Activated naive CD4-positive, alpha-beta T cell treated with anti-CD3 and anti-CD28 coated beads, Interleukin-2, amount 50 U/mL, for 72 hours (primary cell): ENCODE measurements at regions not wholly inside any gene's neighbourhood (a gene's known extent, or its start where the extent isn't known, plus 50 kb on each side); places are given as distances from the start of the nearest gene placed in this dataset.
A peak's percentile ranks its signal among the peaks of the same experiment; 100 is the strongest.

ENCODE experiments used
- ATAC-seq, 2 donors: fragments of 150-1000 bp; cut with Tn5 transposase; 2 replicates each; pipeline ENCODE4 v1.10.0; 2021; ENCODE audit warnings: mild to moderate bottlenecking in 2 of 2, moderate library complexity in 2 of 2
- DNase-seq, 2 donors: peaks; one replicate each; pipeline ENCODE4 v3.0.0; 2021 to 2022; ENCODE audit warnings: low spot score in 2 of 2
- H3K27ac Mint-ChIP-seq, 2 donors: one replicate each; pipeline ENCODE4 v1.8.0; 2022; ENCODE audit warnings: mild to moderate bottlenecking in 2 of 2, mixed read lengths in 2 of 2
- H3K36me3 Mint-ChIP-seq, 2 donors: one replicate each; pipeline ENCODE4 v1.8.0; 2022; ENCODE audit warnings: mixed read lengths in 2 of 2
- H3K9me3 Mint-ChIP-seq, 2 donors: one replicate each; pipeline ENCODE4 v1.8.0; 2022; ENCODE audit warnings: mixed read lengths in 2 of 2

DNA sequence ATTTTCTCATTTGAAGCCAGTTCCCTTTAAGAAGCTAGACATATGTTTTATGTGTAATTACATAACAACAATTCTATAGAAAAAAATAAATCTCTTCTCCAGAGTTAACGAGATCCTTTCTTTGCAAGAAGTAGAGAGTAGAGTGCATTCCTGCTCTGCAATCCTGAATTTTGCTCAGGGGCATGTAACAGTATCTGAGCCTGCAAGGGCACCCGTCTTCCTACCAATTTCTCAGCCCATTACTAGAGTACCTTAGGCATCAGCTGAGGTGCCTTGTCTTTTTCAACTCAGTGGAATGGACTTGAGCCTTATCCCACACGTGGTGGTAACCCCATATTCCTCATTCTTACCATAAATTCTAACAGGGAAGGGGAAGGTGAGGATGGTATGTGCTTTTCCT is 205.9 kb downstream of the IKZF2 start:
- Mint-ChIP-seq H3K36me3 (no peaks in the 10 kb centered on the region), H3K9me3 (peaks cover 0 to 8% of the 10 kb centered on the region in 2 donors)
- DNase-seq: no peak

GRCh38 chr2:212943351-212943750 is 208.1 kb downstream of the IKZF2 start:
- Mint-ChIP-seq H3K36me3 (peaks cover 0 to under 1% of the 10 kb centered on the region in 2 donors), H3K27ac (no peak overlapping the region), H3K9me3 (peaks cover under 1 to 1% of the 10 kb centered on the region in 2 donors)
- ATAC-seq: no peak
- no peak for DNase-seq

More for the DNA sequence above, 205.9 kb downstream of the IKZF2 start:
- ATAC-seq: no peak
- no peak overlapping the region for H3K27ac Mint-ChIP-seq

DNA sequence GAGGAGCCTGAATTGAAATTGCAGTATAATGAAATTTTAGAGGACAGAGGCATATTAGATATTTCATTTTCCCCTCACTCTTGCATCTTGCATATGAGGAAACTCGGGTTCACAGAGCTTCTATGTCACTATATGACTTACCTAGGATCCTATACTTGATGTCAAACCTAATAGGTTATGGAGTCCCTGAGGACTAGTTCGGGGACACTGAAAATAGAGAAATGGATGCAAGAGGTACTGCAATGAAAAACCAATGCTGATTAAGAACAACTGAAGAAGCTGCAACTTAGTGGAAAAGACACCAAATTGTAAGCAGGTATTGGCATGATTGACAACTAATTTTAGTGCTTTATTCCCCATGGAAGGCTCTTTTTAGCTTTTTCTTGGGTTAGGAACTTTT is 210.1 kb downstream of the IKZF2 start:
- DNase-seq (no peak), ATAC-seq (no peak)
- Mint-ChIP-seq H3K27ac (no peak overlapping the region), H3K36me3 (peaks cover 0 to 4% of the 10 kb centered on the region in 2 donors), H3K9me3 (peaks cover 4 to 5% of the 10 kb centered on the region in 2 donors)

GRCh38 chr2:212940816-212941215 is 210.6 kb downstream of the IKZF2 start:
- Mint-ChIP-seq H3K27ac (no peak overlapping the region), H3K9me3 (peaks cover 4 to 5% of the 10 kb centered on the region in 2 donors), H3K36me3 (peaks cover 0 to 4% of the 10 kb centered on the region in 2 donors)
- ATAC-seq (no peak), DNase-seq (no peak)

- ATAC-seq: no peak
- Mint-ChIP-seq H3K36me3 (peaks cover 0 to 4% of the 10 kb centered on the region in 2 donors), H3K9me3 (peaks cover 4 to 5% of the 10 kb centered on the region in 2 donors)
Measured at GRCh38 chr2:212939777-212940531, 211.5 kb downstream of the IKZF2 start.

DNA sequence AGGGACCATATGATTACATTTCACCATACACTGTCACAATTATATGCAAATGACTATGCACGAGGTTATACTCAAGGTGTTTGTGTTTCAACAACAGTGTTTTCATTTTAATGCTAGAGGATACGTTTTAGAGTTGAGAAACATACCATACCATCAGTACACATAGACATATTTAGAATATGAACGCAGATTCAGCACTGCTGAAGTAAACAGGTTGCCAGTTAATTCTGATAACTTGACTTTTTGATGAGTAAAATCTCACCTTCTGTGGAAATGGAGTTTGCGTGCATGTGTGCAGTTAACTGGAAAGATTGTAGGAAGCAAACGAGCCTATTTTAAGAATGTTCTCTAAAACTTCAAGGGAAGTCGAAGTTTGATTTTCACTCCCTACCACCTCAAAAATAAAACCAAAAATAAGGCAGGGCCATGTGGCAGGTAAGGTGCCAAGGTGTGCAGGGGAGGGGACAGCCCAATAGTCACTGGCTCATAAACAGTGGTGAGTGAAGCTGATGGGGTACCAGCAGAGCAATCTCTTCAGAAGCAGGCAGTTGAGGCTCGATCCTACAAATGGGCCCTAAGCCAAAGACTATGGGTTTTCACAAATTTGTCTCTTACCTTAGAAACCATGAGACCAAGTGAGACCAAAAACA is 213.1 kb downstream of the IKZF2 start:
- peaks cover 5 to 7% of the 10 kb centered on the region in 2 donors for H3K9me3 Mint-ChIP-seq
- H3K36me3 Mint-ChIP-seq: peaks cover 0 to 4% of the 10 kb centered on the region in 2 donors
- no peak for DNase-seq
- no peak overlapping the region for H3K27ac Mint-ChIP-seq
- no peak for ATAC-seq

More at GRCh38 chr2:212939777-212940531, 211.5 kb downstream of the IKZF2 start:
- H3K27ac Mint-ChIP-seq: no peak overlapping the region
- no peak for DNase-seq

DNA sequence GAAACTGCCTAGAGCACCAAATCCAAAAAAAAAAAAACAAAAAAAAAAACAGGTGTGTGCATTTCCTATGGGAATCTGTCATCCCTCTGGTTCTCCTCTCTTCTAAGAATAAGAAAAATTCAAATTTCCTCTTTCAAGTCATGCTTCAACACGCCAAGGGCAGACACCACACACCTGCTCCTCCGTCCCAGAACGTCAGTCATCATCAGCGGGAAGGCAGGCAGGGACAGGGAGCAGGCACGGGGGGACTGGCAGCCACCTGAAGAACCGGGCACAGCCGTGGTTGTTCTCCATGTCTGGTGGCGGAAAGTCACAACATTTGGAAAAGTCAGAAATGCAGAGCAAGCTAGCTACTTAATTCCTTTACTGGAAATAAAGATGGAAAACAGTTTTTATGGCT is 214.8 kb downstream of the IKZF2 start:
- peaks cover 5 to 11% of the 10 kb centered on the region in 2 donors for H3K9me3 Mint-ChIP-seq
- ATAC-seq (no peak), DNase-seq (no peak)
- H3K27ac Mint-ChIP-seq: no peak overlapping the region
- peaks cover 0 to 4% of the 10 kb centered on the region in 2 donors for H3K36me3 Mint-ChIP-seq

DNA sequence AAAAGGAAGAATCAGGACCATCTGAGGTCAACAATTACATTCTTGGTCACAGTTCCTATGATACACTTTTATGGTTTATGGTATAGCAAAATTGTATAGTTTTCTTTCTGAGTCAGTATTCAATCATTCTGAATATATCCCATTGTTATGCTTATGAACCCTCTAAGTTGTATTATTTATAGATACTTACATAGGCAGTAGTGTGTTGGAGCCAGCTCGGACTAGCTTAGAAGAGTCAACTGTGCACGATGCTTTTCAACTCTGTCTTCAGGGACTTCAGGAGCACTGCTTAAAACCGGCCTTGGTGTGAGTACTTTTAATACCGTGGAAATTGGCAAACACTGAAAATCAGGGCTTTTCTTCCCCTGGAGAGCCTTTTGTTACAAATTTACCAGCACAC is 215.7 kb downstream of the IKZF2 start:
- ATAC-seq (no peak), DNase-seq (no peak)
- peaks cover 5 to 11% of the 10 kb centered on the region in 2 donors for H3K9me3 Mint-ChIP-seq
- peaks cover 0 to 4% of the 10 kb centered on the region in 2 donors for H3K36me3 Mint-ChIP-seq
- no peak overlapping the region for H3K27ac Mint-ChIP-seq

DNA sequence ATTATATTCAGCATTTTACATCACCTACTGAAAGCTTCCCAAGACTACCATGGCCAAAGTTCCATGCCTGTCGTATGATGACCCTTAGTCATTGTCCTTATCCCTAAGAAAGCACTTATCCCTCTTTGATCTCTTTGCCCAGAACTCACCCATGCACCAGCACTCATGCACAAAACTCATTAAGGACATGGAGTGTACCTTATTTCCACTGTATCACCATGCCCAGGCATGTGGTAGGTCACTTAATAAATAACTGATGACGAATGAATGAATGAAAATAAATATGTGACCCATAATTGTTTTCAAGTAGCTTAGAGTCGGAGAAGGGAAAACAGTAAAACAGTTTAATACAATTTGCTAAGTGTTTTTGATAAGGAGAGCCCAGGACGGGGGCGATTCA is 220.1 kb downstream of the IKZF2 start:
- H3K9me3 Mint-ChIP-seq: peaks cover 0 to 12% of the 10 kb centered on the region in 2 donors
- peaks cover 0 to 2% of the 10 kb centered on the region in 2 donors for H3K36me3 Mint-ChIP-seq
- H3K27ac Mint-ChIP-seq: no peak overlapping the region
- no peak for DNase-seq
- ATAC-seq: no peak

DNA sequence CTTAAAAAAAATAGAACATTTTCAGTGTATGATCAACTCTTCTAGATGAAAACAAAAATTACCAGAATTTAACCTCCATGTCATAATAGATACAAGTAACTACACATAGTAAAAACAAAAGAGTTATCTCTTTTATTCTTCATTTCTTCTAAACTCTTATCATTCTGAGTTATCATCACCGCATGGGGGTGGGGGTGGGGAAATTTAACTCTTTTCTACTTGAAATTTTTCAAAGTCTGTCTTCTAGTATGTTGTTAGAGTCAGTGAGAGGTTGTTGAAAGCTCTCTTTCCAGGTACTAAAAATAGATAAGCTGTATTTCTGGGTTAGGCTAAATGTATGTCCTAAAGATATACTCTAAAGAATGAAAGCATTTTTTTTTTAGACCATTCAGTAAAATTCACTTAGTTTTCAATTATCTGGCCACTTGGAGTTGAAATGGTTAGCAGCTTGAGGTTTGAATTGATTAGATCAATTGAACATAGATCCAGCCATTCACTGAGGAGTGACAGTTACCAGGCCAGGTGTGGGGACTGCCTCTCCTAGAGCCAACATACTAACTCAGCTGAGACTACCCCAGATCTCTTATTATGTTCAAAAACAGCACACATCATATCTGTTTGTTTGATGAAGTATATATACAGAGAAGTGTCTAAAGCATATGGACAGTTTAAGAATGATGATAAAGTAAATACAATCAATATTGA is 220.7 kb downstream of the IKZF2 start:
- H3K9me3 Mint-ChIP-seq: peaks cover 0 to 14% of the 10 kb centered on the region in 2 donors
- H3K27ac Mint-ChIP-seq: no peak overlapping the region
- ATAC-seq: no peak
- H3K36me3 Mint-ChIP-seq: peaks cover 0 to 4% of the 10 kb centered on the region in 2 donors
- no peak for DNase-seq

GRCh38 chr2:212929971-212930370 is 221.4 kb downstream of the IKZF2 start:
- no peak for ATAC-seq
- no peak for DNase-seq
- no peak overlapping the region for H3K27ac Mint-ChIP-seq
- H3K36me3 Mint-ChIP-seq: peaks cover 0 to 4% of the 10 kb centered on the region in 2 donors
- peaks cover 0 to 16% of the 10 kb centered on the region in 2 donors for H3K9me3 Mint-ChIP-seq

- peak; percentile 22 to 62 for ATAC-seq
- Mint-ChIP-seq H3K9me3 (peaks cover 0 to 18% of the 10 kb centered on the region in 2 donors), H3K27ac (no peak overlapping the region), H3K36me3 (peaks cover 0 to 4% of the 10 kb centered on the region in 2 donors)
- DNase-seq: no peak
Measured at GRCh38 chr2:212929116-212929515, 222.3 kb downstream of the IKZF2 start.

- H3K36me3 Mint-ChIP-seq: peaks cover 0 to 4% of the 10 kb centered on the region in 2 donors
- ATAC-seq (no peak), DNase-seq (no peak)
- H3K9me3 Mint-ChIP-seq: peaks cover 0 to 15% of the 10 kb centered on the region in 2 donors
- no peak overlapping the region for H3K27ac Mint-ChIP-seq
Measured at GRCh38 chr2:212928681-212929080, 222.7 kb downstream of the IKZF2 start.

- Mint-ChIP-seq H3K27ac (no peak overlapping the region), H3K36me3 (peaks cover 0 to 4% of the 10 kb centered on the region in 2 donors), H3K9me3 (peaks cover 0 to 11% of the 10 kb centered on the region in 2 donors)
- no peak for ATAC-seq
- no peak for DNase-seq
Measured at GRCh38 chr2:212926940-212927339, 224.5 kb downstream of the IKZF2 start.

DNA sequence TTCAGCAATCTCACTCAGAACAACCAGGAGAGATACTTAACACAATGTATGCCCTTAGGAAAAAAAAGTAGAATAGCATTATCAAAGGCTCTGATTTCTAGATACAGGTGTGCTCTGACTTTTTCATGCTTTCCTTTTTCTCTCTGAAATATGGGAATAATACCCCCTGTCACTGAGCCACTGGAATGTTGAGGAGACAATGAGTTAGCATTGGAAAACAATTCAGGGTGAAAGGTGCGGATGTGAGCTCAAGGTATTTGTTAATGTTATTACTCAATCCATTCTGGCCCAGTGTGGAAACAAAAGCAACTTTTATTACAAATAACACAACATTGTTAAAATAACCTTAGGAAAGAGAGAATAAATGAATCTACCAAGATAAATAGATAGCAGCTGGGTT is 228.0 kb downstream of the IKZF2 start:
- ATAC-seq: no peak
- Mint-ChIP-seq H3K9me3 (peaks cover 5 to 9% of the 10 kb centered on the region in 2 donors), H3K27ac (no peak overlapping the region), H3K36me3 (peaks cover 0 to 4% of the 10 kb centered on the region in 2 donors)
- DNase-seq: no peak

DNA sequence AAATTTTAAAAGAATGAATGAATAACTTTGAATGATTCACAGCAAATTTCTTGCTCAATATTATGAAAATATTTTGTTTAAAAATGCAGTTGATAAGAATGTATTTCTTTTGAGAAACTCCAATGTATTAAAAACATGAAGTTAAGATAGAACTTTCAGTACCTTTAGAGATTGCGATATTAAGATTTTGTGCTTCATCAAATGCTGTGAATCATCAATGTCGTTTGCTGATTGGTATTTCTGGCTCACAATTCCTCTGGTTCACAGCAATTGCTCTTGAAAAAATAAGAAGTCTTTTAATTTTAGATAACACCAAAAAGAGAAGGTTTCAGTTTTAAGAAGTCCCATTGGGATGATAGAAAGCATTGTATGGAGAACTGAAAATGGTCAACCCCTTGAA is 228.7 kb downstream of the IKZF2 start:
- DNase-seq (no peak), ATAC-seq (no peak)
- Mint-ChIP-seq H3K36me3 (peaks cover 0 to 4% of the 10 kb centered on the region in 2 donors), H3K27ac (no peak overlapping the region), H3K9me3 (peaks cover 5 to 8% of the 10 kb centered on the region in 2 donors)

DNA sequence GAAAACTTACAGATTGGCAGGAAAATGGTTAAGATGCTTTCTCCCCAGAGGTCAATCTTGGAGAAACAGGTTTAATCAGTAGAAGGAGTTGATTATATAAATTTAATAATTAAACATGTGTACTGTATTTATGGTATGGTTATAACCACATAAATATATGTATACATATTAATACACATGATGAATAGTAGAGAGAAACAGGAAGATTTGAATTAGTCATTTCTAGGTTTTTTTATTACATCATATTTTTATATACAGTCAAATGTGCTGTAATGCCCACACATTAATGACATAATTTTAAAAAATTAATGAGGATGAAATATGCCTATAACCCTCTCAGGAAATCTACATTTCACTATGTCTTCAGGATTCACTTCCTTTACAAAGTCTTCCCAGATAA is 229.7 kb downstream of the IKZF2 start:
- no peak for DNase-seq
- Mint-ChIP-seq H3K9me3 (peaks cover 5 to 8% of the 10 kb centered on the region in 2 donors), H3K27ac (no peak overlapping the region), H3K36me3 (peaks cover 0 to 4% of the 10 kb centered on the region in 2 donors)
- ATAC-seq: no peak
